ENCODE measurements at regions not wholly inside any gene's neighbourhood (a gene's known extent, or its start where the extent isn't known, plus 50 kb on each side); places are given as distances from the start of the nearest gene placed in this dataset.

GRCh38 chr10:128804411-128804810 lies 662.6 kb upstream of the MGMT start:
- Histone ChIP-seq H3K9me1 (replicated peaks; ENCODE audit: control insufficient read depth, extremely low read depth, insufficient read depth, low read length) (no peaks in the 10 kb centered on the region), H3K79me2 (ENCODE audit: control insufficient read depth, insufficient read depth, low read length) (no peaks in the 10 kb centered on the region), H3K4me3 (replicated peaks in 1 of 3; ENCODE audit: insufficient read depth in 1 of 3, low read depth in 1 of 3, low read length in 3 of 3) (no peak overlapping the region), H3K4me1 (ENCODE audit: control insufficient read depth, extremely low read depth, insufficient read depth, low read length) (no peaks in the 10 kb centered on the region), H3K4me2 (ENCODE audit: insufficient read depth, low read length) (no peak overlapping the region), H3K9ac (replicated peaks; ENCODE audit: extremely low read depth, insufficient read depth, low read length) (no peak overlapping the region), H3K36me3 (ENCODE audit: control insufficient read depth in 2 of 2, extremely low read depth in 1 of 2, insufficient read depth in 2 of 2, low read length in 2 of 2) (no peaks in the 10 kb centered on the region), H4K20me1 (replicated peaks; ENCODE audit: control insufficient read depth, extremely low read depth, insufficient read depth, low read length) (no peaks in the 10 kb centered on the region), H3K9me3 (replicated peaks; ENCODE audit: control insufficient read depth, insufficient read depth, low read length) (no peaks in the 10 kb centered on the region), H3K27me3 (ENCODE audit: control insufficient read depth in 2 of 2, insufficient read depth in 2 of 2, low read length in 2 of 2) (no peaks in the 10 kb centered on the region), H2AFZ (ENCODE audit: low read depth, low read length) (no peak overlapping the region), H3K27ac (ENCODE audit: insufficient read depth, low read depth, low read length) (no peak overlapping the region)
- BruUV-seq (replicated peaks) = no TSS peak
- ChIA-PET POLR2A (no interaction called here), CTCF (no interaction called here)
- intact Hi-C loops (cut with micrococcal nuclease) = no loop called here
- no peak for TF ChIP-seq JUN (IDR thresholded peaks at IDR 0.05; ENCODE audit: borderline replicate concordance, insufficient read depth, insufficient read length, low read depth)
- no peak for TF ChIP-seq CTCF (IDR thresholded peaks at IDR 0.05; ENCODE audit: extremely low read depth in 1 of 2, insufficient read depth in 1 of 2, low read depth in 1 of 2, low read length in 2 of 2)
- no peak for TF ChIP-seq MYC (IDR thresholded peaks at IDR 0.05; ENCODE audit: low read depth, low read length)
- no peak for TF ChIP-seq MAX (IDR thresholded peaks at IDR 0.05; ENCODE audit: insufficient read depth, insufficient read length)
- TF ChIP-seq EZH2 (IDR thresholded peaks at IDR 0.05; ENCODE audit: borderline replicate concordance, low read depth, low read length, severe bottlenecking) = no peak
- no peak for TF ChIP-seq POLR2A (IDR thresholded peaks at IDR 0.05; ENCODE audit: low read depth, low read length)
- no peak for TF ChIP-seq POLR2AphosphoS5 (IDR thresholded peaks at IDR 0.05; ENCODE audit: insufficient read depth, low read depth, low read length)
- no peak for TF ChIP-seq FOS (IDR thresholded peaks at IDR 0.05; ENCODE audit: borderline replicate concordance, insufficient read depth, low read length)
- dilution Hi-C loops (cut with MboI; ENCODE audit: extremely low pct_ligation_motif_present, low sequenced_read_pairs) = no loop called here
- FAIRE-seq = no peak
- no peak for DNase-seq (ENCODE audit: low read depth, low spot score)
